ENCODE measurements at regions not wholly inside any gene's neighbourhood (a gene's known extent, or its start where the extent isn't known, plus 50 kb on each side); places are given as distances from the start of the nearest gene placed in this dataset.

DNA sequence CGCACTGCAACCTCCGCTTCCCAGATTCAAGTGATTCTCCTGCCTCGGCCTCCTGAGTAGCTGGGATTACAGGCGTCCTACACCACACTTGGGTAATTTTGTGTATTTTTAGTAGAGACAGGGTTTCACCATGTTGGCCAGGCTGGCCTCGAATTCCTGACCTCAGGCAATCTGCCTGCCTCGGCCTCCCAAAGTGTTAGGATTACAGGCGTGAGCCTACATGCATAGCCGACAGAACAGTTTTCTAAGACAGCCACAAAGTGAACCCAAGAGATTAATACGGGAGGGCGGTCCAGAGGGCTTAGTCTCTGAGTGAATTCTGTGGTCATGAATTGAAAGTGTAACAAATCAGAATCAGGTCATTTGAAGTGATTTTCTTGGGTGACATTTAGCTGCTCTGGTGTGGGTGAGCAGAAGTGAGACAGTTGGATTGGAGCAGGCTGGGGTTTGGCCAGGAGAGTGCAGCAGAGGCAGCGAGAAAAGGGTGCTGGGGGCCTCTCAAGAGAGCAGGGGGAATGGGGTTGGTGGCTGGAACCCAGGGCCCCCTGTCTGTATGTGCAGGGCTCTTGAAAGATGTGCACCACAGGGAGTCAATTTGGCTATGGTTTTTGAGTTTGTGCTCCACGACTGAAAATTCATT, 231.4 kb upstream of the WSCD1 start:
- Histone ChIP-seq H3K27me3 (ENCODE audit: insufficient read depth, low read length, poor library complexity) (peaks cover 3% of the 10 kb centered on the region), H3K4me3 (ENCODE audit: low read depth in 1 of 2, low read length in 2 of 2) (no peak overlapping the region), H3K4me2 (ENCODE audit: insufficient read depth, low read length) (no peak overlapping the region), H2AFZ (ENCODE audit: low read depth, low read length) (no peak overlapping the region), H4K20me1 (ENCODE audit: insufficient read depth, low read length) (no peaks in the 10 kb centered on the region), H3K79me2 (ENCODE audit: insufficient read depth, low read length) (no peaks in the 10 kb centered on the region), H3K9ac (ENCODE audit: low read depth, low read length) (no peak overlapping the region), H3K9me3 (ENCODE audit: insufficient read depth, low read length, severe bottlenecking) (no peaks in the 10 kb centered on the region), H3K27ac (ENCODE audit: low read length) (no peak overlapping the region), H3K36me3 (ENCODE audit: insufficient read depth, low read length) (no peaks in the 10 kb centered on the region), H3K4me1 (ENCODE audit: insufficient read depth, low read length) (no peaks in the 10 kb centered on the region)
- no peak for DNase-seq
- TF ChIP-seq, protein P1, sequence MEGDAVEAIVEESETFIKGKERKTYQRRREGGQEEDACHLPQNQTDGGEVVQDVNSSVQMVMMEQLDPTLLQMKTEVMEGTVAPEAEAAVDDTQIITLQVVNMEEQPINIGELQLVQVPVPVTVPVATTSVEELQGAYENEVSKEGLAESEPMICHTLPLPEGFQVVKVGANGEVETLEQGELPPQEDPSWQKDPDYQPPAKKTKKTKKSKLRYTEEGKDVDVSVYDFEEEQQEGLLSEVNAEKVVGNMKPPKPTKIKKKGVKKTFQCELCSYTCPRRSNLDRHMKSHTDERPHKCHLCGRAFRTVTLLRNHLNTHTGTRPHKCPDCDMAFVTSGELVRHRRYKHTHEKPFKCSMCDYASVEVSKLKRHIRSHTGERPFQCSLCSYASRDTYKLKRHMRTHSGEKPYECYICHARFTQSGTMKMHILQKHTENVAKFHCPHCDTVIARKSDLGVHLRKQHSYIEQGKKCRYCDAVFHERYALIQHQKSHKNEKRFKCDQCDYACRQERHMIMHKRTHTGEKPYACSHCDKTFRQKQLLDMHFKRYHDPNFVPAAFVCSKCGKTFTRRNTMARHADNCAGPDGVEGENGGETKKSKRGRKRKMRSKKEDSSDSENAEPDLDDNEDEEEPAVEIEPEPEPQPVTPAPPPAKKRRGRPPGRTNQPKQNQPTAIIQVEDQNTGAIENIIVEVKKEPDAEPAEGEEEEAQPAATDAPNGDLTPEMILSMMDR (IDR thresholded peaks at IDR 0.05; ENCODE audit: borderline replicate concordance, extremely low read depth, low read length, poor library complexity, severe bottlenecking), result no peak
- TF ChIP-seq EZH2 (IDR thresholded peaks at IDR 0.05; ENCODE audit: borderline replicate concordance, low read depth, low read length, severe bottlenecking), result no peak
- no peak for ATAC-seq (ENCODE audit: insufficient read depth, low read depth)

DNA sequence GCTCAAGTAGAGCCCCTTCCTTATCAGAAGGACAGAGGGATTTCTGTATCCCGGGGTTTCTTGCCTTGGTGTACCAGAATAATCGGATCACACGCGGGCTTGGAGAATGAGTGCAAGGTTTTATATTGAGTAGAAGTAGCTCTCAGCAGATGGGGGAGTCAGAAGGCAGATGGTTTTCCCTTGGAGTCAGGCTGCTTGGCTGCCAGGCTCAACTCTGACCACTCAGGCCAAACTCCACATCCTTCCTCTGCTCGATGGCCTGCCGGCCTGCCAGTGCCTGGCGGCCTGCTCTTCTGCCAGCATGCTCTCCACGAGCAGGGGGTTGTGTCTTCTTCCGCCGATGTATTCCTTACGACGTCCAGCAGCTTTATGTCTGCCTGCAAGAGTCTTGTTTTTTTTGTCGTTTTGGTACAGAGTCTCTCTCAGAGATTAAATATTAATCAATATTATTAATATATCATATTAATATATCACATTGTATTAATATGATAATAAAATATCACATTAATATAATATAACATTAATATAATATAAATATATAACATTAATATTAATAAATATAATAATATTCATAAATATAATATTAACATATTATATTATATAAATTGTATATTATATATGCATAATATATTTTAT, 229.2 kb upstream of the WSCD1 start:
- Histone ChIP-seq H3K4me2 (ENCODE audit: insufficient read depth, low read length) (no peak overlapping the region), H3K9ac (ENCODE audit: low read depth, low read length) (no peak overlapping the region), H3K79me2 (ENCODE audit: insufficient read depth, low read length) (no peaks in the 10 kb centered on the region), H3K27me3 (ENCODE audit: insufficient read depth, low read length, poor library complexity) (peaks cover 1% of the 10 kb centered on the region), H2AFZ (ENCODE audit: low read depth, low read length) (no peak overlapping the region), H3K27ac (ENCODE audit: low read length) (no peak overlapping the region), H4K20me1 (ENCODE audit: insufficient read depth, low read length) (no peaks in the 10 kb centered on the region), H3K9me3 (ENCODE audit: insufficient read depth, low read length, severe bottlenecking) (no peaks in the 10 kb centered on the region), H3K4me1 (ENCODE audit: insufficient read depth, low read length) (no peaks in the 10 kb centered on the region), H3K36me3 (ENCODE audit: insufficient read depth, low read length) (no peaks in the 10 kb centered on the region), H3K4me3 (ENCODE audit: low read depth in 1 of 2, low read length in 2 of 2) (no peak overlapping the region)
- DNase-seq (no peak), ATAC-seq (ENCODE audit: insufficient read depth, low read depth) (no peak)
- TF ChIP-seq, protein P1 (IDR thresholded peaks at IDR 0.05; ENCODE audit: borderline replicate concordance, extremely low read depth, low read length, poor library complexity, severe bottlenecking), result no peak
- TF ChIP-seq EZH2 (IDR thresholded peaks at IDR 0.05; ENCODE audit: borderline replicate concordance, low read depth, low read length, severe bottlenecking), result no peak

DNA sequence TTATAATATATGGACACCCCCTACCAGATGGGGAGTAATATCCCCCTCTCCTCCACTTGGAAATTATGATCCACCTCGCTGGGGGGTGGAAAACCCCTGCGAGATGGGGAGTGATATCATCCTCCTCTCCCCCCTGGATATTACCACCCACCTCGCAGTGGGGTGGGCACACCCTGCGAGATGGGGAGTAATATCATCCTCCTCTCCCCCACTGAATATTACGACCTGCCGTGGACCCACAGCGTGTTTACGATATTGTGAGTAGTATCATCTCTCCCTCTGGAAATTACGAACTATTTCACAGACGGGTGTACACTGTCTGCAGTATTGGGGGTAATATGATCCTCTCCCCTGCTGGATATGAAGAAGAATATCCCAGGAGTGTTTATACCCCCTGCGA, 228.3 kb upstream of the WSCD1 start:
- no peak for TF ChIP-seq EZH2 (IDR thresholded peaks at IDR 0.05; ENCODE audit: borderline replicate concordance, low read depth, low read length, severe bottlenecking)
- TF ChIP-seq, protein P1 (IDR thresholded peaks at IDR 0.05; ENCODE audit: borderline replicate concordance, extremely low read depth, low read length, poor library complexity, severe bottlenecking), result no peak
- H3K36me3 ChIP-seq (ENCODE audit: insufficient read depth, low read length), result no peaks in the 10 kb centered on the region
- no peaks in the 10 kb centered on the region for H4K20me1 ChIP-seq (ENCODE audit: insufficient read depth, low read length)
- no peaks in the 10 kb centered on the region for H3K79me2 ChIP-seq (ENCODE audit: insufficient read depth, low read length)
- no peaks in the 10 kb centered on the region for H3K27me3 ChIP-seq (ENCODE audit: insufficient read depth, low read length, poor library complexity)
- no peak overlapping the region for H3K27ac ChIP-seq (ENCODE audit: low read length)
- ATAC-seq (ENCODE audit: insufficient read depth, low read depth), result no peak
- no peak overlapping the region for H3K4me3 ChIP-seq (ENCODE audit: low read depth in 1 of 2, low read length in 2 of 2)
- no peaks in the 10 kb centered on the region for H3K4me1 ChIP-seq (ENCODE audit: insufficient read depth, low read length)
- H3K4me2 ChIP-seq (ENCODE audit: insufficient read depth, low read length), result no peak overlapping the region
- H3K9me3 ChIP-seq (ENCODE audit: insufficient read depth, low read length, severe bottlenecking), result no peaks in the 10 kb centered on the region
- H2AFZ ChIP-seq (ENCODE audit: low read depth, low read length), result no peak overlapping the region
- H3K9ac ChIP-seq (ENCODE audit: low read depth, low read length), result no peak overlapping the region
- DNase-seq, result no peak
